NCI-H510A treated with DMSO at 0.1 percent for 48 hours (cell line): ENCODE measurements at regions not wholly inside any gene's neighbourhood (a gene's known extent, or its start where the extent isn't known, plus 50 kb on each side); places are given as distances from the start of the nearest gene placed in this dataset.

Source experiments
- DNase-seq: peaks from one replicate; lab custom pipeline; 2025; lab: John Stamatoyannopoulos, UW

- no peak for DNase-seq
These were observed 105.0 kb upstream of the FRMD6 start for GRCh38 chr14:51546603-51547258.

GRCh38 chr14:51547260-51547659, 104.5 kb upstream of the FRMD6 start:
- no peak for DNase-seq

- no peak for DNase-seq
These were observed 104.0 kb upstream of the FRMD6 start for GRCh38 chr14:51547701-51548100.

- DNase-seq = no peak
These were observed 103.5 kb upstream of the FRMD6 start for GRCh38 chr14:51548187-51548586.

- no peak for DNase-seq
These were observed 101.1 kb upstream of the FRMD6 start for GRCh38 chr14:51550636-51551035.

- DNase-seq = no peak
These were observed 99.4 kb upstream of the FRMD6 start for GRCh38 chr14:51552275-51552674.

GRCh38 chr14:51552768-51553404, 98.8 kb upstream of the FRMD6 start:
- DNase-seq = peak; percentile 82

GRCh38 chr14:51554339-51554920, 97.3 kb upstream of the FRMD6 start:
- DNase-seq = no peak

- DNase-seq = no peak
These were observed 96.8 kb upstream of the FRMD6 start for GRCh38 chr14:51554953-51555352.

GRCh38 chr14:51561141-51561540, 90.6 kb upstream of the FRMD6 start:
- DNase-seq = no peak

GRCh38 chr14:51562816-51563215, 88.9 kb upstream of the FRMD6 start:
- no peak for DNase-seq

- DNase-seq = no peak
These were observed 88.2 kb upstream of the FRMD6 start for GRCh38 chr14:51563560-51563959.

GRCh38 chr14:51564460-51564859, 87.2 kb upstream of the FRMD6 start:
- peak; percentile 28 for DNase-seq

- DNase-seq = peak; percentile 19
These were observed 86.6 kb upstream of the FRMD6 start for GRCh38 chr14:51564986-51565604.

- DNase-seq = peak; percentile 53
These were observed 84.7 kb upstream of the FRMD6 start for GRCh38 chr14:51566831-51567582.

- DNase-seq = no peak
These were observed 83.3 kb upstream of the FRMD6 start for GRCh38 chr14:51568366-51568765.

GRCh38 chr14:51573607-51574006, 78.1 kb upstream of the FRMD6 start:
- no peak for DNase-seq

- DNase-seq = no peak
These were observed 77.7 kb upstream of the FRMD6 start for GRCh38 chr14:51574009-51574408.

GRCh38 chr14:51575349-51576116, 76.2 kb upstream of the FRMD6 start:
- DNase-seq = no peak

GRCh38 chr14:51576117-51576430, 75.6 kb upstream of the FRMD6 start:
- DNase-seq = no peak

GRCh38 chr14:51576879-51577278, 74.8 kb upstream of the FRMD6 start:
- no peak for DNase-seq

GRCh38 chr14:51578853-51579252, 72.9 kb upstream of the FRMD6 start:
- no peak for DNase-seq
